ENCODE measurements at regions not wholly inside any gene's neighbourhood (a gene's known extent, or its start where the extent isn't known, plus 50 kb on each side); places are given as distances from the start of the nearest gene placed in this dataset.

DNA sequence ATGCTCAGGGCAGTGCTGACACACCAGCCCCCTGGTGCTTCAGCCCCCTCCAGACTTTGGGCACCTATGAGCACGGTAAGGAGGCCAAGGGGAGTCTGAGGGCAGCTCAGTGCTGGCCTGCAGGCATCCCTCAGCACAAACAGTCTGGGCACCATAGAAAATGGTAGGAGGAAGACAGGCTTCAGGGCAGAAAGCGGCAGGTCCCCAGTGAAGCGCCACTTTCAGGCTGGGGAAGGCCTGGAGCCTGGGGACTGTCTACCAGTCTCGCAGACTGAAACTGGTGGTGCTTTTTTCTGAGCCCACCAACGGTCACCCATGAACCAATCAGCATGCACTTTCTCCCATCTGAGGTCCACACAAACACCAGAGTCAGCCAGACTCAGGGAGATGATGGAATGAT, 1074.7 kb downstream of the PCDH18 start:
- TF ChIP-seq POLR2AphosphoS5 (IDR thresholded peaks at IDR 0.05; ENCODE audit: low read depth, low read length) (no peak), TAF1 (IDR thresholded peaks at IDR 0.05; ENCODE audit: low read depth, low read length) (no peak), POLR2A (IDR thresholded peaks at IDR 0.05; ENCODE audit: low read depth, low read length) (no peak), SPI1 (IDR thresholded peaks at IDR 0.05; ENCODE audit: low read depth, low read length) (no peak)
